GM19397 (cell line): ENCODE measurements at regions not wholly inside any gene's neighbourhood (a gene's known extent, or its start where the extent isn't known, plus 50 kb on each side); places are given as distances from the start of the nearest gene placed in this dataset.

Experiments used
- ATAC-seq: cut with Tn5 transposase; IDR thresholded peaks from one replicate; pipeline ENCODE4 v1.9.1; 2021; ENCODE audit warnings: mild to moderate bottlenecking, moderate library complexity; ENCODE audit not compliant: unreplicated experiment

- no peak for ATAC-seq
Observed at GRCh38 chr1:88421997-88422396, 262.1 kb upstream of the PKN2 start.

- no peak for ATAC-seq
Observed at GRCh38 chr1:88433556-88433955, 250.5 kb upstream of the PKN2 start.

DNA sequence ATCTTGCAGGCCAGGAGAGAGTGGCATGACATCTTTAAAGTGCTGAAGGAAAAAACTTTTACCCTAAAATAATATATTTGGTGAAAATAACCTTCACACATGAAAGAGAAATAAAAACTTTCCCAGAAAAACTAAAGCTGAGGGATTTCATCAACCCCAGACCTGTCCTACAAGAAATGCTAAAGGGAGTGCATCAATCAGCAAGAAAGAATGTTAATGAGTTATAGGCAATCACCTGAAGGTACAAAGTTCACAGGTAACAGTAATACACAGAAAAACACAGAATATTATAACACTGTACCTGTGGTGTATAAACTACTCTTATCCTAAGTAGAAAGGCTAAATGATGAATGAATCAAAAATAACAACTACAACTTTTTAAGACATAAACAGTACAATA is 249.2 kb upstream of the PKN2 start:
- ATAC-seq, result no peak

- ATAC-seq, result no peak
Observed at GRCh38 chr1:88441022-88441421, 243.1 kb upstream of the PKN2 start.

DNA sequence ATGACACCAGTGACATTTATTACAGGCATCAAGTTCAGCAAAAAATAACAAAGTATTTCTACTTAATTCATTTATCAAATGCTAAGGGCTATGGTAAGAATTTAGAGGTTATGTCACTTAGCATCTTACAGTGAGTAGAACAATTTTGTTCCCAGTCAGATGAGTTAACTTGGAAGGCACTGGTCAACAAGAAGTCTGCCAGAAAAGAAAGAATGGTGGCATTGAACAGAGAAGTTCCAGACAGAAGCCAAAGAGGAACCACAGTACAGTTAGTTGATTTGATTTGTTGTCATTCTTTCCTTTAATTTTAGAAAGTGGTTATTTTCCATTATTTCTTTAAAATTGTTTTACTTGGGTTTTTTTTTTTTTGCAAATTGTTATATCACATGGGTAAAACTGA is 232.2 kb upstream of the PKN2 start:
- no peak for ATAC-seq

DNA sequence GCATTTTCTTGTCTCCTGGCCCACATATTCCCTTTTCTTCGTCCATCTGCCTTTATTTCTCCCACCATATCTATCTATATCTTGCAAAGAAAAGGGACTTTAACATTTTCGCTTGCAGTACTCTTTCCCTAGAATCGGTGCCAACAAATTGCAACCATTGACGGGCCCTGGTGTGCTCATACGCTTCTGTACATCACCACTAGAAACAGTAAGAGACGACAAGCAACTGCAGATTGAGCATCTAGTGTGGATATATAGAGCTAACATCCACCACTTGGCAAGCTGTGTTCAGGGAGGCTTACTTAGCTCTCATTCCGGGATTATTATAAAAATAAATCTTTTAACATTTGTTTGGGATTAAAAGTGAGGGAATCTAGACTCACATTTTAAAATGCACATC is 230.8 kb upstream of the PKN2 start:
- no peak for ATAC-seq

DNA sequence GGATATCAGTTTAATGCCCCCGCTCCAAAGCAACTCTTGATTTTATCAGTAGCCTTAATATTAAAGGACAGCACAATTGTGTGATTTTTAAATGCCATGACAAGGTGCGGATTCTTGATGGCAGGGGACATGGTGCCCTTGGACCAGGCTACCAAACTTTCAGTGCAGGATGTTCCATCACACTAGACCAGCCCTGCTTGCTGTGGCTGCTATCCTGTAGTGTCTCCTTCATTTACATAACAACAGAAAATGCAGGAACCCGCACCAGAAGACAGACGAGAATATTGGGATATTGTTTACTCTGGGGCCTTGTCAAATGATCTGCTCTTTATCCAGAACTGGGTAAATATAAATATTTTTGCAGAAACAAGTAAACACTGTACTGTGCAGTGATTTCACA is 229.3 kb upstream of the PKN2 start:
- ATAC-seq, result no peak

GRCh38 chr1:88455621-88456256 is 228.3 kb upstream of the PKN2 start:
- ATAC-seq, result no peak

DNA sequence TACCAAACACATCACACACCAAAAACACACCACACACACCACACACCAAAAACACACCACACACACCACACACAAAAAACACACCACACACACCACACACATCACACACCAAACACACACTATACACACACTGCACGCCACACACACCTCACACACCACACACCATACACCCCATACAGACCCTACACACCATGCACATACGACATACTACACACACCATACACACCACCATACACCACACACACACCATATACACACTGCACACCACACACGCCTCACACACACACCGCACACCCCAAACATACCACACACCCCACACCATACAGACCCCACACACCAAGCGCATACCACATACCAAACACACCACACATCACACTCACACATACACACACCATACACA is 226.9 kb upstream of the PKN2 start:
- ATAC-seq, result no peak

DNA sequence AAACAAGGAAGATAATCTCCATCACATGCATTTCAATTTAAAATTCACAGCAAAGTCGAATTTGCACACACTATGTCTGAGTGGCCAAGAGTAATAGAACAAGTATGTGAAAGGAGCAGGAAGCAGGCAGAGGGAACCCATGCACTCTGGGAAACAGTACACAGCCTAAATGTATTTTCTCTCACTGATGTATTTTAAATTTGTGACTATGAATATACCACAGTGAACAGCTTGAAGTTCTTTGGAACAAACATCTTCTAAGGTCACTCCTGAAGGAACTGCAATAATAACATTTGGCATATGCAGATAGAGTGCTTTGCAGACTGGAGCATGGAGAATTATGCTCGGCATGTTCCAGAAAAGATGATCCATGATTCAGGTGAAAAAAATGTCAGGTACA is 223.1 kb upstream of the PKN2 start:
- ATAC-seq, result no peak

GRCh38 chr1:88462096-88462487 is 222.0 kb upstream of the PKN2 start:
- ATAC-seq, result no peak

DNA sequence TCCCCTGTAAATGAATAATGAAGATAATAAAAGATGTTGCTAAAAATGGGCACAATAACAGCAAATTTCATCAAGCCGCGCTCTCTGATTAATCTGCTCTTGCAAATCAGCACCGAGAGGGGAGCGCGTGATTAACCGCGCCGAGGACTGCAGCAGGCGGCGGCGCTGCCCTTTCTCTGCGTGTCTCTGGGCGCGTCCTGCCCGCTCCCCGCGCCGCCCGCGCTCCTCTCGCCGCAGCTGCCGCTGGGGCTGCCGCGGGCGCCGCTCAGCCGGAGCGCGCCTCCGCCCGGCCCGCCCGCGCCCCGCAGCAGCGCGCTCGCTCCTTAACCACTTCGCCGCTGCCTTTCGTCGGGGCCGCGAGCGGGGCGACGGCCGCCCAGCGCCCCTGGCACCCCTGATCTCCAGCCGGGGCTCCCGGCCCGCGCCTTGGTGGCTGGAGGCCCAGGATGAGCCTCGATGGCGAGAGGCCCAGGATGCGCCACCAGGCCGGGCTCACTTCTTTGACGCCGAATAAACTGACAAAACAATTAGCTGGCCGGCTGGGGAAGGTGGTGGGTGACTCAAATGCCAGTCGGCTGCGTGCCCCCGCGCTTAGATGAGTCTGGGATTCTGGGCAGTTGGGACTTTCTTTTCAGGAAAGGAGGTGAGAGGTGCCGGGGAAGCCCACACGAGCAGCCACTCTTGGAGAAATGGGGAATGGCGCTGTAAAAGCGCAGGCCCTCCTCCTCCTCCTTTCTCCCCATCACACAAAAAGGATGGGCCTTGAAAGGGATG is 221.4 kb upstream of the PKN2 start:
- no peak for ATAC-seq

- no peak for ATAC-seq
Observed at GRCh38 chr1:88463401-88463985, 220.6 kb upstream of the PKN2 start.

GRCh38 chr1:88466011-88466410 is 218.1 kb upstream of the PKN2 start:
- no peak for ATAC-seq

- ATAC-seq, result no peak
Observed at GRCh38 chr1:88466899-88467580, 217.0 kb upstream of the PKN2 start.

GRCh38 chr1:88472298-88472697 is 211.8 kb upstream of the PKN2 start:
- ATAC-seq, result no peak

DNA sequence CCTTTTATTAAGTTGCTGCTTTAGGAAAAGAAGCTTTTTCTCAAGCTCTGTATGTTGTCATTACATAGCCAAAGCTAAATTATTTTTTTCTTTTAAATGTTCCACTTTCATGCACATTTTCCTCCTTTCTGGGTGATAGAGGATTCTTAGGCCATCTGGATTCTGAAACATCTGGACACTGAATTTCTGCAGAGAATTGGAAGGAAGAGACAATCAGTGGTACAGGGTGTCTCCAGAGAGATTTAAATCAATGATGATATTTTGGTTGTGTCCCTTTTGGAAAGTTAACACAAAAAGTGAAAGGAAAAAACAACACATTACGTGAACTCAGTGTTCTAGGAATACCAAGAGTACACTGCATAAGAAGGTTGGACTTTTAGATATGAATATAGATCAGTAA is 211.4 kb upstream of the PKN2 start:
- ATAC-seq, result no peak

DNA sequence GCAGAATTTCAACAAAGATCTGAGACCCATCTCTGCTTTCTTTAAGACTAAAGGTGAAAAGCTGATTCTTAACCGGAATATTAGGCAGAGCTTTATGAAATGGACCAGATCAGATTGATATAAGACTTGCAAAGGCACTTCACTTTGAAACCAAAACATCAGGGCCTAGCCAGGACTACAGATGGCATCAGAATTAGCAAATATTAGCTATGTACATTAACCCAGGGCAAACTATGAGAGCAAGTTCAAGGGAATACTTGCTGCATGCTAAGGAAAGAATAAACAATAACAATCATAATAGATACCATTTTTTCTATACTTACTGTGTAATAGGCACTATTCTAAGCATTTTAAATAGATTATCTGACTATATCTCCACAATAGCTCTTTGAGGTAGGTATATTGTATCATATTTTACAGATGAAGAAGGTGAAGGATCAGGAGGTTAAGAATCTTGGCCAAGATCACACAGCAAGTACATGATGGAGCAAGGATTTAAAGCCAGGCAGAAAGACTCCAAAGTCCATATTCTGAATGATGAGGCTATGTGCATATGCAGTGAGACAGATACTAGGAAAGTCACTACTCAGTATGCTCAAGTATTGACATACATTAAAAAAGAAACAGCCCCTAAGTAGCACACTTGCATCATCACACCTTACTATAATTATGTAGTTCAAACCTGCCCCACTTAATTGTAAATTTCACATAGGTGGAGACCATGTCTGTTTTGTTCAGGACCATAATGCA is 209.3 kb upstream of the PKN2 start:
- no peak for ATAC-seq

GRCh38 chr1:88484881-88485280 is 199.2 kb upstream of the PKN2 start:
- ATAC-seq, result no peak

GRCh38 chr1:88488237-88488636 is 195.8 kb upstream of the PKN2 start:
- ATAC-seq, result no peak

- no peak for ATAC-seq
Observed at GRCh38 chr1:88490676-88491075, 193.4 kb upstream of the PKN2 start.
